ENCODE measurements at regions not wholly inside any gene's neighbourhood (a gene's known extent, or its start where the extent isn't known, plus 50 kb on each side); places are given as distances from the start of the nearest gene placed in this dataset.

DNA sequence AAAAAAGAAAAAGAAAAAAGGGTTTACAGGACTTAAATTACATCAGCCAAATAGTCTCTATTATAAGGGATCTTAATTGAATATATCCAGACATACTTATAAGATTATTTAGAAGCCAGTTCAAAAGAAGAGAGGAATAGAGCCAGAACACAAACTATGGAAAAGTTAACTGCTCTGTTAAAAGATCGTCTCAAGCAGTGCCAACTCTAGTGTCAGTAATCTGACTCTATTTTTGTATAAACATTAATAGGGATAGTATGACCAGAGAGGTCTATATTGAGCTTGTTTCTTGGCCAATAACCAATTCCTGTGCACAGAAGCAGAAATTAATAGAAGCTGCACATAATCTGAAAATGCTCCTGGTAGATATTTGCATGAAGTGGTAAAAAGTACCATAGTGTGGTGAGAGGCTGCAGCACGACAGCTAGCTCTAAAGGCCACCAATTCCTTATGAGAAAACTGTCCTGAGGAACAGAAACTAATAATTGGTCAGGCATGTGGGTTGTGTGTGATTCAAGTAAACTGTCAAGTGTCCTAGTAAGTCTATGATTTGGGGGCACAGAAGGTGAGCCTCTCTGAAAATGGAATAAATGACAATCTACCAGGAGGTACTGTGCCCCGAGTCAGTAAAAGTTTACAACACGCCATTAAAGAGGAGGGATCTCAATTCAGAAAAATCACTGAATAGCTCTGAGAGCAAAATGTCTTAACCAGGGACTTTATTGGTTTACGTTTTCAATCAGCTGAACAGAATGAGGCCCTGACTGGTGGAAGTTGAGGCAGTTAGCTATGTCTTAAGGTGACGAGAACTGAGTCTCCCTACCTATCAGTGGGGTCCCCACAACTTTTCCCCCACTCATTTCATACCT, 51.5 kb upstream of the NANOGP8 start:
- TF ChIP-seq POLR2A (IDR thresholded peaks at IDR 0.05): no peak
- TF ChIP-seq, protein P1, sequence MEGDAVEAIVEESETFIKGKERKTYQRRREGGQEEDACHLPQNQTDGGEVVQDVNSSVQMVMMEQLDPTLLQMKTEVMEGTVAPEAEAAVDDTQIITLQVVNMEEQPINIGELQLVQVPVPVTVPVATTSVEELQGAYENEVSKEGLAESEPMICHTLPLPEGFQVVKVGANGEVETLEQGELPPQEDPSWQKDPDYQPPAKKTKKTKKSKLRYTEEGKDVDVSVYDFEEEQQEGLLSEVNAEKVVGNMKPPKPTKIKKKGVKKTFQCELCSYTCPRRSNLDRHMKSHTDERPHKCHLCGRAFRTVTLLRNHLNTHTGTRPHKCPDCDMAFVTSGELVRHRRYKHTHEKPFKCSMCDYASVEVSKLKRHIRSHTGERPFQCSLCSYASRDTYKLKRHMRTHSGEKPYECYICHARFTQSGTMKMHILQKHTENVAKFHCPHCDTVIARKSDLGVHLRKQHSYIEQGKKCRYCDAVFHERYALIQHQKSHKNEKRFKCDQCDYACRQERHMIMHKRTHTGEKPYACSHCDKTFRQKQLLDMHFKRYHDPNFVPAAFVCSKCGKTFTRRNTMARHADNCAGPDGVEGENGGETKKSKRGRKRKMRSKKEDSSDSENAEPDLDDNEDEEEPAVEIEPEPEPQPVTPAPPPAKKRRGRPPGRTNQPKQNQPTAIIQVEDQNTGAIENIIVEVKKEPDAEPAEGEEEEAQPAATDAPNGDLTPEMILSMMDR (IDR thresholded peaks at IDR 0.05): no peak
- H3K4me3 ChIP-seq (ENCODE audit: low read depth, poor library complexity, severe bottlenecking): no peak overlapping the region
- intact Hi-C loops (cut with DNase I; ENCODE audit: low total_unique reads): no loop called here
- DNase-seq (ENCODE audit: low spot score in 2 of 2): no peak
- WGBS, 2 donors: 81 to 83% methylated on average over 6 of the region's 6 CpGs

Data from lower leg skin (tissue), 4 donors.